Parathyroid adenoma (tissue), 2 donors: ENCODE measurements at regions not wholly inside any gene's neighbourhood (a gene's known extent, or its start where the extent isn't known, plus 50 kb on each side); places are given as distances from the start of the nearest gene placed in this dataset.

Experiments used
- H2AFZ ChIP-seq: fragments of 300-600 bp; sonication (generic); one replicate; pipeline ENCODE4 v1.7.0; 2017; ENCODE audit warnings: antibody characterized with exemption, mild to moderate bottlenecking
- H3K27ac ChIP-seq: fragments of 300-600 bp; sonication (generic); one replicate; pipeline ENCODE4 v1.7.0; 2017
- H3K27me3 ChIP-seq: fragments of 300-600 bp; sonication (generic); one replicate; pipeline ENCODE4 v1.7.0; 2017; ENCODE audit warnings: low read length; ENCODE audit not compliant: control insufficient read depth, insufficient read depth
- H3K36me3 ChIP-seq: fragments of 300-600 bp; sonication (generic); one replicate; pipeline ENCODE4 v1.7.0; 2017; ENCODE audit warnings: low read length; ENCODE audit not compliant: control insufficient read depth, insufficient read depth
- H3K4me1 ChIP-seq: fragments of 300-600 bp; sonication (generic); one replicate; pipeline ENCODE4 v1.7.0; 2017; ENCODE audit warnings: control low read depth
- H3K4me2 ChIP-seq: fragments of 300-600 bp; sonication (generic); one replicate; pipeline ENCODE4 v1.7.0; 2017; ENCODE audit warnings: low read length
- H3K4me3 ChIP-seq: fragments of 300-600 bp; sonication (generic); one replicate; pipeline ENCODE4 v1.7.0; 2017; ENCODE audit warnings: low read depth, low read length
- H3K79me2 ChIP-seq: fragments of 300-600 bp; sonication (generic); one replicate; pipeline ENCODE4 v1.7.0; 2017; ENCODE audit warnings: control low read depth
- H3K9ac ChIP-seq: fragments of 300-600 bp; sonication (generic); one replicate; pipeline ENCODE4 v1.7.0; 2017; ENCODE audit warnings: mild to moderate bottlenecking
- H3K9me3 ChIP-seq: fragments of 300-600 bp; sonication (generic); one replicate; pipeline ENCODE4 v1.7.0; 2017; ENCODE audit warnings: low read length; ENCODE audit not compliant: control insufficient read depth
- TF ChIP-seq, protein P1 (sequence below): fragments of 300-600 bp; sonication (generic); IDR thresholded peaks from one replicate; pipeline ENCODE4 v1.7.0; 2017; ENCODE audit warnings: antibody characterized with exemption, mild to moderate bottlenecking
- donor health status: primary hyperparathyroidism.

DNA sequence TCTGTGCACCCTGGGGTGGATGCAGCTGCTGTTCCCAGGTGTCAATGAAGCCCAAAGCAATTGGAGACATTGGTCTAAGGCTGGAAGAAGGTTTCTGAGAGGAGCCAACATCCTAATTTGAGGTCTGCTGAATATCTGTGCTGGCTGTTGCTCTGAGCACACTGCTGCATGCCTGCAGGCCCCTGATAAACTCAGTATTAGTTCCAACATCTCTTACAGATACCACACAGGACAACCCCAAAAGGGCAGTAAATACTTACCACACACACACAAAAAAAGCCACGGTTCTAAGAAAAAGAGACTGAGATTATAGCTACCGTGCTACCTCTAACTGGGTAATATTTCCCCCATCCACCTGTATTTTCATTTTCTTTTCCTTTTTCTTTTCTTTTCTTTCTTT, 164.3 kb upstream of the SOX4 start:
- Histone ChIP-seq H3K9ac (no peak overlapping the region), H3K4me1 (no peaks in the 10 kb centered on the region), H3K4me3 (no peak overlapping the region), H3K4me2 (no peak overlapping the region), H3K9me3 (no peaks in the 10 kb centered on the region), H3K27ac (no peak overlapping the region), H3K79me2 (no peaks in the 10 kb centered on the region), H2AFZ (no peak overlapping the region), H3K36me3 (no peaks in the 10 kb centered on the region), H3K27me3 (no peaks in the 10 kb centered on the region)
- TF ChIP-seq, protein P1, sequence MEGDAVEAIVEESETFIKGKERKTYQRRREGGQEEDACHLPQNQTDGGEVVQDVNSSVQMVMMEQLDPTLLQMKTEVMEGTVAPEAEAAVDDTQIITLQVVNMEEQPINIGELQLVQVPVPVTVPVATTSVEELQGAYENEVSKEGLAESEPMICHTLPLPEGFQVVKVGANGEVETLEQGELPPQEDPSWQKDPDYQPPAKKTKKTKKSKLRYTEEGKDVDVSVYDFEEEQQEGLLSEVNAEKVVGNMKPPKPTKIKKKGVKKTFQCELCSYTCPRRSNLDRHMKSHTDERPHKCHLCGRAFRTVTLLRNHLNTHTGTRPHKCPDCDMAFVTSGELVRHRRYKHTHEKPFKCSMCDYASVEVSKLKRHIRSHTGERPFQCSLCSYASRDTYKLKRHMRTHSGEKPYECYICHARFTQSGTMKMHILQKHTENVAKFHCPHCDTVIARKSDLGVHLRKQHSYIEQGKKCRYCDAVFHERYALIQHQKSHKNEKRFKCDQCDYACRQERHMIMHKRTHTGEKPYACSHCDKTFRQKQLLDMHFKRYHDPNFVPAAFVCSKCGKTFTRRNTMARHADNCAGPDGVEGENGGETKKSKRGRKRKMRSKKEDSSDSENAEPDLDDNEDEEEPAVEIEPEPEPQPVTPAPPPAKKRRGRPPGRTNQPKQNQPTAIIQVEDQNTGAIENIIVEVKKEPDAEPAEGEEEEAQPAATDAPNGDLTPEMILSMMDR = no peak

- no peak overlapping the region for H3K27ac ChIP-seq
- no peaks in the 10 kb centered on the region for H3K36me3 ChIP-seq
- no peak overlapping the region for H3K4me2 ChIP-seq
- TF ChIP-seq, protein P1 = no peak
- no peaks in the 10 kb centered on the region for H3K4me1 ChIP-seq
- no peaks in the 10 kb centered on the region for H3K27me3 ChIP-seq
- no peaks in the 10 kb centered on the region for H3K79me2 ChIP-seq
- no peak overlapping the region for H3K9ac ChIP-seq
- no peak overlapping the region for H2AFZ ChIP-seq
- no peak overlapping the region for H3K4me3 ChIP-seq
- H3K9me3 ChIP-seq = no peaks in the 10 kb centered on the region
Observed at GRCh38 chr6:21431526-21431925, 162.0 kb upstream of the SOX4 start.

DNA sequence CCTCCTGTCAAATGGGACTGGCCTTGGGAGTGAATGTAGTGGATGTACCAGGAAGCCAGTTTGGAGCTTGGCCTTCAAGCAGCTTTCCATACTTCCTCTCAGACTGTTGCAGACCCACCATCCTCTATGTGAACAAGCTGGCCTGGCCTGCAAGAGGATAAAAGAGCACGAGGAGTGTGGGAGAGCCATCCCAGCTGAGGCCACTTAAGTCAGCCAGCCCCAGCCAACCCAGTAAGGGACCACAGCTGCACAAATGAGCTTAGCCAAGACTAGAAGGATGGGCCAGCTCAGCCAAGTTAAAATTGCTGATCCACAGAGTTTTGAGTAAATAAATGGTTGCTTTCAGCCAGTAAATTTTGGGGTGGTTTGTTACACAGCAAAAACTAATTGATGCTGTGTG, 156.9 kb upstream of the SOX4 start:
- H3K9ac ChIP-seq = no peak overlapping the region
- no peaks in the 10 kb centered on the region for H3K4me1 ChIP-seq
- no peaks in the 10 kb centered on the region for H3K9me3 ChIP-seq
- H3K4me2 ChIP-seq = no peak overlapping the region
- H3K27ac ChIP-seq = no peak overlapping the region
- TF ChIP-seq, protein P1 = no peak
- no peak overlapping the region for H3K4me3 ChIP-seq
- no peak overlapping the region for H2AFZ ChIP-seq
- H3K79me2 ChIP-seq = no peaks in the 10 kb centered on the region
- H3K27me3 ChIP-seq = no peaks in the 10 kb centered on the region
- H3K36me3 ChIP-seq = no peaks in the 10 kb centered on the region

DNA sequence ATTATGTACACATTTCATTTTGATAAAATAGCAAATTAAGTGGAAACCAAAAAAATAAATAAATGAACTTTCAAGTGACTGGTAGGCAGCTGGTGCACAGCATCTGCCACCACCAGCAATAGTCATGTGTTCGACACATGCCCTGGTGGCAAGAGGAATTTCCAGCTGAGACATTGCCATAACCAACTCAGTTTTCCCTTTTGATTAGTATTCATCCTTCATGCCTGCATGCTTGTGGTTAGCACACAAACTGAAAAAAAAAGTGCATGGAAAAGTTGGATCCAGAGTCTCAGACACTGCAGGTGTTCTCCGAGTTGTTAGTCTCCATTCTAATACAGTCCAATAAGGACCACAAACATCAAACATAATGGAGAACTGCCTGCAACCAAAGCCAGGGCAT, 156.0 kb upstream of the SOX4 start:
- Histone ChIP-seq H2AFZ (no peak overlapping the region), H3K4me3 (no peak overlapping the region), H3K9me3 (no peaks in the 10 kb centered on the region)

More for the DNA sequence above, 156.0 kb upstream of the SOX4 start:
- TF ChIP-seq, protein P1 = no peak
- H3K4me2 ChIP-seq = no peak overlapping the region
- H3K79me2 ChIP-seq = no peaks in the 10 kb centered on the region
- H3K36me3 ChIP-seq = no peaks in the 10 kb centered on the region
- no peak overlapping the region for H3K9ac ChIP-seq
- no peaks in the 10 kb centered on the region for H3K27me3 ChIP-seq
- H3K27ac ChIP-seq = no peak overlapping the region
- H3K4me1 ChIP-seq = no peaks in the 10 kb centered on the region
